H9 (cell line): ENCODE measurements at regions not wholly inside any gene's neighbourhood (a gene's known extent, or its start where the extent isn't known, plus 50 kb on each side); places are given as distances from the start of the nearest gene placed in this dataset.

Experiments used
- DNase-seq: peaks from one replicate; pipeline ENCODE4 v3.0.0-alpha.2; 2017
- H2AFZ ChIP-seq: one replicate; pipeline ENCODE4 v1.6.1; 2013; ENCODE audit warnings: mild to moderate bottlenecking, low read length, control low read depth, moderate library complexity
- H2AK5ac ChIP-seq: 2 replicates; pipeline ENCODE4 v1.6.1; 2013; ENCODE audit warnings: low read length, control low read depth, mixed read lengths; ENCODE audit not compliant: insufficient read length
- H2BK120ac ChIP-seq: one replicate; pipeline ENCODE4 v1.6.1; 2013; ENCODE audit warnings: low read depth, mild to moderate bottlenecking, low read length, control low read depth, inconsistent platforms; ENCODE audit not compliant: poor library complexity, severe bottlenecking
- H2BK12ac ChIP-seq: 2 replicates; pipeline ENCODE4 v1.6.1; 2013; ENCODE audit warnings: low read length, control low read depth, mixed read lengths, low read depth; ENCODE audit not compliant: insufficient read length
- H2BK15ac ChIP-seq: 2 replicates; pipeline ENCODE4 v1.6.1; 2013; ENCODE audit warnings: low read depth, low read length, control low read depth
- H2BK20ac ChIP-seq: one replicate; pipeline ENCODE4 v1.6.1; 2013; ENCODE audit warnings: low read depth, mild to moderate bottlenecking, low read length, control low read depth, inconsistent platforms; ENCODE audit not compliant: poor library complexity, severe bottlenecking
- H2BK5ac ChIP-seq: 2 replicates; pipeline ENCODE4 v1.6.1; 2013; ENCODE audit warnings: low read length, control low read depth, mixed read lengths; ENCODE audit not compliant: insufficient read length
- H3K14ac ChIP-seq: 2 replicates; pipeline ENCODE4 v1.6.1; 2013; ENCODE audit warnings: low read length, control low read depth; ENCODE audit not compliant: insufficient read depth
- H3K18ac ChIP-seq: 2 replicates; pipeline ENCODE4 v1.6.1; 2013; ENCODE audit warnings: low read depth, mild to moderate bottlenecking, mixed read lengths, low read length, control low read depth; ENCODE audit not compliant: insufficient read length
- H3K23ac ChIP-seq: 2 replicates; pipeline ENCODE4 v1.6.1; 2013; ENCODE audit warnings: low read length, control low read depth, mixed read lengths, low read depth; ENCODE audit not compliant: insufficient read length
- H3K23me2 ChIP-seq: 2 replicates; pipeline ENCODE4 v1.6.1; 2013; ENCODE audit warnings: low read depth, mild to moderate bottlenecking, mixed read lengths, low read length, control low read depth; ENCODE audit not compliant: insufficient read length, poor library complexity, severe bottlenecking
- H3K27ac ChIP-seq: 2 replicates; pipeline ENCODE4 v1.5.1; 2013; ENCODE audit warnings: low read length, control low read depth, mixed read lengths, low read depth; ENCODE audit not compliant: insufficient read length
- H3K27me3 ChIP-seq: 2 replicates; pipeline ENCODE4 v1.6.1; 2013; ENCODE audit warnings: low read length, control low read depth, inconsistent platforms; ENCODE audit not compliant: insufficient read depth
- H3K4ac ChIP-seq: 2 replicates; pipeline ENCODE4 v1.6.1; 2013; ENCODE audit warnings: low read depth, mild to moderate bottlenecking, control low read depth, inconsistent platforms, low read length, moderate library complexity
- H3K4me1 ChIP-seq: 2 replicates; pipeline ENCODE4 v1.6.1; 2013; ENCODE audit warnings: low read length, control low read depth, inconsistent platforms; ENCODE audit not compliant: insufficient read depth
- H3K4me2 ChIP-seq: 2 replicates; pipeline ENCODE4 v1.6.1; 2013; ENCODE audit warnings: low read length, control low read depth, mixed read lengths; ENCODE audit not compliant: insufficient read length, insufficient read depth
- H3K56ac ChIP-seq: 2 replicates; pipeline ENCODE4 v1.6.1; 2013; ENCODE audit warnings: low read depth, mild to moderate bottlenecking, mixed read lengths, low read length, control low read depth; ENCODE audit not compliant: insufficient read length
- H3K79me1 ChIP-seq: 2 replicates; pipeline ENCODE4 v1.6.1; 2013; ENCODE audit warnings: low read depth, mild to moderate bottlenecking, moderate library complexity, low read length, control low read depth, inconsistent platforms; ENCODE audit not compliant: insufficient read depth, poor library complexity, severe bottlenecking
- H3K79me2 ChIP-seq: 2 replicates; pipeline ENCODE4 v1.6.1; 2013; ENCODE audit warnings: low read length, control low read depth, inconsistent platforms; ENCODE audit not compliant: insufficient read depth
- H3K9ac ChIP-seq: 2 replicates; pipeline ENCODE4 v1.6.1; 2013; ENCODE audit warnings: low read length, control low read depth, mixed read lengths; ENCODE audit not compliant: insufficient read length; ENCODE audit errors: extremely low read depth
- H3K9me3 ChIP-seq: one replicate; pipeline ENCODE4 v1.6.1; 2013; ENCODE audit warnings: low read depth, low read length, inconsistent platforms; ENCODE audit not compliant: control insufficient read depth
- H3T11ph ChIP-seq: one replicate; pipeline ENCODE4 v1.6.1; 2013; ENCODE audit warnings: mild to moderate bottlenecking, low read length, control low read depth, inconsistent platforms
- H4K20me1 ChIP-seq: one replicate; pipeline ENCODE4 v1.6.1; 2013; ENCODE audit not compliant: control insufficient read depth, insufficient read length, insufficient read depth
- H4K5ac ChIP-seq: 2 replicates; pipeline ENCODE4 v1.6.1; 2013; ENCODE audit warnings: low read depth, mild to moderate bottlenecking, mixed read lengths, low read length, control low read depth; ENCODE audit not compliant: insufficient read length
- H4K8ac ChIP-seq: replicated peaks from 2 replicates; pipeline ENCODE4 v1.6.1; 2013; ENCODE audit warnings: low read length, control low read depth, mixed read lengths, low read depth; ENCODE audit not compliant: insufficient read length
- H4K91ac ChIP-seq: 2 replicates; pipeline ENCODE4 v1.6.1; 2013; ENCODE audit warnings: low read depth, mild to moderate bottlenecking, moderate library complexity, mixed read lengths, low read length, control low read depth; ENCODE audit not compliant: insufficient read length
- H3K27ac Mint-ChIP-seq, 3 experiments: 2 replicates in 2 of 3; 3 replicates in 1 of 3; pipeline ENCODE4 v1.8.0; 2020 to 2021; ENCODE audit warnings: mixed read lengths in 3 of 3, mild to moderate bottlenecking in 1 of 3, moderate library complexity in 1 of 3
- H3K27me3 Mint-ChIP-seq: 2 replicates; pipeline ENCODE4 v1.8.0; 2021; ENCODE audit warnings: low read depth, mild to moderate bottlenecking, moderate library complexity, mixed read lengths
- H3K36me3 Mint-ChIP-seq, 3 experiments: 2 replicates in 2 of 3; 3 replicates in 1 of 3; pipeline ENCODE4 v1.8.0; 2020 to 2021; ENCODE audit warnings: low read depth in 3 of 3, mixed read lengths in 3 of 3; ENCODE audit not compliant: insufficient read depth in 1 of 3
- H3K4me1 Mint-ChIP-seq, 2 experiments: 2 replicates each; pipeline ENCODE4 v1.8.0; 2020; ENCODE audit warnings: mixed read lengths in 2 of 2
- H3K4me3 Mint-ChIP-seq, 2 experiments: 2 replicates in 1 of 2; 3 replicates in 1 of 2; pipeline ENCODE4 v1.8.0; 2020 to 2021; ENCODE audit warnings: mild to moderate bottlenecking in 2 of 2, mixed read lengths in 2 of 2, moderate library complexity in 1 of 2
- H3K9me3 Mint-ChIP-seq, 2 experiments: 2 replicates in 1 of 2; 3 replicates in 1 of 2; pipeline ENCODE4 v1.8.0; 2020; ENCODE audit warnings: mild to moderate bottlenecking in 2 of 2, mixed read lengths in 2 of 2, moderate library complexity in 1 of 2
- CTCF ChIP-seq: fragments of 200-600 bp; sonication (generic); conservative IDR thresholded peaks from 3 replicates; pipeline ENCODE4 v1.8.0; 2021; ENCODE audit warnings: antibody characterized with exemption, mild to moderate bottlenecking
- WGBS: extraction: QIAGEN DNeasy Blood & Tissue Kit; methylation state at CpG from one replicate; pipeline ENCODE4 v1.1.7; 2013; ENCODE audit warnings: missing lambda C conversion rate, low lambda C conversion rate, mixed read lengths; ENCODE audit not compliant: insufficient read length; ENCODE audit errors: extremely low coverage; 5-methylcytosine and 5-hydroxymethylcytosine counted together

DNA sequence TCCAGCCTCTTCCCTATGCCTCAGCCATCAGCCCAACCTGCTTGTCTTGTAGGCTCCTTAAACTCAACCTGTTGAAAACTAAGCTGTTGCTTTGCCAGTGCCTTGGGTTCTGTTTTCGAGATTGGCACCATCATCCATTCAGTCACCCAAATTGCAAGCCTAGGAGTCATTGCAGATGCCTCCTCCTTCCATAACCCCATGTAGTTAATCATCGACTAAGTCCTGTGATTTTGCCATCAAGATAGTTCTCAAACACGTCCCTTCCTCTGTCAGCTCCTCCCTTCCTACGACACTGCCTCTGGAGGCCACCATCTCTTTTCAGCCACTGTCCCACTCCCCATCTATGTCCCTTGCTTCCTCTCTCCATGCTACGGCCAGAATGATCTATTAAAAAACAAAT, 168.1 kb downstream of the RAB11FIP2 start:
- Histone ChIP-seq H3K9me3 (no peaks in the 10 kb centered on the region), H3K27me3 (no peaks in the 10 kb centered on the region), H2BK5ac (no peak overlapping the region), H3T11ph (no peak overlapping the region), H4K5ac (no peak overlapping the region), H3K79me2 (no peaks in the 10 kb centered on the region), H3K18ac (no peak overlapping the region), H3K4ac (no peak overlapping the region), H4K91ac (no peak overlapping the region), H3K79me1 (no peaks in the 10 kb centered on the region), H3K4me2 (no peak overlapping the region), H3K23me2 (no peaks in the 10 kb centered on the region), H3K9ac (no peak overlapping the region), H3K23ac (no peak overlapping the region), H3K56ac (no peak overlapping the region), H3K4me1 (no peaks in the 10 kb centered on the region), H2BK15ac (no peak overlapping the region), H4K8ac (no peak overlapping the region), H2AK5ac (no peak overlapping the region), H2AFZ (no peak overlapping the region), H2BK120ac (no peak overlapping the region), H3K14ac (no peak overlapping the region), H2BK20ac (no peak overlapping the region), H3K27ac (no peak overlapping the region), H2BK12ac (no peak overlapping the region), H4K20me1 (no peaks in the 10 kb centered on the region)
- Mint-ChIP-seq H3K9me3 (no peaks in the 10 kb centered on the region; a peak in 1 of 5 replicates), H3K4me1 (0 out of 4 replicates have a peak, but pooled peaks cover 3 to 4% of the 10 kb centered on the region in 2 experiments), H3K27me3 (no peaks in the 10 kb centered on the region; the same call in 1 of the 2 replicates), H3K36me3 (no peaks in the 10 kb centered on the region; a peak in 1 of 7 replicates), H3K4me3 (no peak overlapping the region), H3K27ac (no peak overlapping the region)
- WGBS = no CpG with 5 or more reads among the region's 5 CpGs
- DNase-seq = no peak
- no peak for TF ChIP-seq CTCF
